NCI-H2171 treated with DMSO at 0.1 percent for 48 hours (cell line): ENCODE measurements at regions not wholly inside any gene's neighbourhood (a gene's known extent, or its start where the extent isn't known, plus 50 kb on each side); places are given as distances from the start of the nearest gene placed in this dataset.

Experiments used
- DNase-seq: peaks from one replicate; lab custom pipeline; 2025; lab: John Stamatoyannopoulos, UW

- DNase-seq, result no peak
These were observed 334.5 kb downstream of the SMAD2 start for GRCh38 chr18:47595831-47596501.

DNA sequence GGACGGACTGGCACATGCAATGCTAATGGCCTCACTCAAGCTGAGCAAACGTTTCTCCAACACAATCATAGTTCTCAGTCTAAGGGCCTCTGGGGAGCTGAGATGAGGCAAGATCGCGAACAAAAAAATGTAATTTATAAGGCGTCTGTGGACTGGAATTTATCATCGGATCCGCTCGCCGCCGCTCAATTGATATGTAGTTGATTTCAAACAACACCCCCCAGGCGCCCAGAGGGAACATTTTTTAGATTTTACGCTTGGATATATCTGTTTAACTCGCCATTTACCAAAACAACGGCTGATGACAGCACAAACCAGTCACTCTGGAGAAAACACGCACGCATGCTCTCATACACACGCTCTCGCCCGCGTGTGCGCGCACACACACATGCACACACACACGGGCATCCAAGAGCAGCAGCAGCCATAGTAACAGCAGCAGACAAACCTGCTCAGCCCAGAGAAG lies 335.8 kb downstream of the SMAD2 start:
- DNase-seq, result peak; percentile 39

GRCh38 chr18:47593744-47594472 lies 336.6 kb downstream of the SMAD2 start:
- no peak for DNase-seq

DNA sequence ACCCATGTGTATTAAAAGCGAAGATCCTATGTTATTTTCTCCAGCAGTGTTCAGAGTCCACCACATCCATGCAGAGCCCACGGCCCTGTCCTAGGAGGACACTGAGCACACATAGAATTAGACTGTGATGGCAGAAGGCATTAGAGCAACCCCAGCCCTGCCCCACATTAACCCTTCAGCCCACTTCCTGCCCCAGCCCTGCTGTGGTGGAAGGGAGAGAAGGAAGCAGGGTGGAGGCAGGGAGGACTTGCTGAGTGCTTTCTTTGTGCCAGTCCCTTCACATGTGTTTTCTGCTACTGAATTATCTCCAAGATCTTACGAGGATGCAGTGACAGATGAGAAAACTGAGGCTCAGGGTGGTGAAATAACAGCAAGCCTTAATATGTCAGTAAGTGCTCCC lies 339.0 kb downstream of the SMAD2 start:
- no peak for DNase-seq

DNA sequence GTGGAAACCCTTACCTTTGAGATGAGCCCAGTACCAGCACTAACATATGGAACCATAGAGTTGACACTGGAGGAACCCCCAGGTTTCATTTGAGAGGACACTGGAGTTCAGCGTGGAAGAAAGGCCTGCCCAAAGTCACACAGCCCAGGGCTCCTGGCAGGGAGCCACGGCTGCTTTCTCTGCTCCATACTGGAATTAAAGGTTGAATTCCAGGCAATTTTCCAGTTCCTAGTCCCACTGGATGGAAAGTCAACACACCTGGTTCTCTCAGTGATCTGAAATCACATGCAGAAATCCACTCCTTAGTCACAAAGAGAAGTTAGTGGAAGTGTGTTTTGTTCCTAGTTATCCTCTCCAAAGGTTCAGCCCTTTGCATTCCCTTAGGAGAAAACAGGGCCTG lies 336.1 kb upstream of the SKOR2 start:
- no peak for DNase-seq

DNA sequence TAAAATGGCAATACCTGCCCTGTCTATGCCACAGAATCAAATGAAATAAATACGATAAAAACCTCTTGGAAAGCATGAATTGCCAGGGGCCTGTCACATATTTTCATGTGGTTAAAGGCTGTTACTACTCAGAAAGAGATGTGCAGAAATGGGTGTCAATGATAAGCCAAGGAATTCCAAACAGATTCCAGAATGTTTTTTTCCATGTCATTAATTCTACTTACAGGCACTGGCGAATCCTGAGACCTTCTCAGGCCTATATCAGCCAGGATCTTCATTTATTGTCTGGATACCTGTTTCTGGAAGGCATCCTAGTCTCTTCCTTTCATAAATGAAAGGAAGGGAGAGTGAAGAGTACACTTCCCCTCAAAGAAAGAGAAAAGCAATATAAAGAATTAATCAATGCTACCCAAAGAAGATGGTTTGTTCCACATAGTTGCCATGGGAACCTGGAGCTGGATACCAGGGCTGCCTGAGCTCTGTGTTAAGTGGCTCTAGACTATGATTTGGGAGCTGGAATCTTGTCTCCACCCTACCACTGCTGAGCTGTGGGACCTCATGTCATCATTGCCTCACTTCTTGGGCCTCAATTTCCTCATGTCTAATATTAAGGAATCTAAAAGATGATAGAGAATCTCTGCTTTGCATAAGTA lies 335.1 kb upstream of the SKOR2 start:
- no peak for DNase-seq

- DNase-seq, result no peak
These were observed 334.5 kb upstream of the SKOR2 start for GRCh38 chr18:47585914-47586313.

- no peak for DNase-seq
These were observed 333.7 kb upstream of the SKOR2 start for GRCh38 chr18:47585136-47585535.

DNA sequence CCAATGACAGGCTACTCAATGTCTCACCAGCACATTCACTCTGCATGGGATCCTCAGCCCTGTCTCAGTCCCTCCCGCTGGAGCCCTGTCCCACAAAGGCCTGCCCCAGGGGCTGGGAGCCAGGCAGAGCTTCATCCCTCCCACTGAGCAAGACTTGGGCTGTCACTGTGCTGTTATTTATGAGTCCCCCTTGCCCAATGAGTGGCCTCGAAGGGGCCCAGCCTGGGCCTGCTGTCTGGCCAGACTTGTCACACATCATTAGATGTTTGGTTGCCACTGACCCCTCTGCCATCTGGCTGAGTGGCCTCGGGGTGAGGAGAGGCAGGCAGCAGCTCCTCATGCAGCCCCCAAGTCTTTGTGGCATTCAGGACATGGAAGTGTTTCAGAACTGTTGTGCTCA lies 330.6 kb upstream of the SKOR2 start:
- DNase-seq, result no peak

DNA sequence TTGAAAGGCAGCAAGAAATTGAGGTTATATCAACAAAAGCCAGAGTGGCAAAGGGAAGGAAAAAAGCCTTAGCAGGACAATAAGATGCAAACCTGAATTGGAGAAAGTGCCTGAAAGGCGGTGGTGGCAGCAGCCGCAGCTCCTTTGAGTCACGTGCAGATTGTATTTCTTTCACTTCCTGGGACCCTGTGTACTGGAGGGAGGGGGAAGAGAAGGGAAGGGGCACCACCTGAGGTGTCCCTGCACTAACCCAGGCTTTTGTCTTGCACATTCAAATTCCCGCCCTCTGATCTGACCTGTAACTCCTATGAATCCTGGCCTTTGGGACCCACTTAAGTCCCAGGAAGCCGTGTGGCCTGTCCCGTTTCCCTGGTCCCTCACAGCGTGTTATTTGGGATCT lies 326.1 kb upstream of the SKOR2 start:
- no peak for DNase-seq

- DNase-seq, result no peak
These were observed 323.5 kb upstream of the SKOR2 start for GRCh38 chr18:47574966-47575365.

DNA sequence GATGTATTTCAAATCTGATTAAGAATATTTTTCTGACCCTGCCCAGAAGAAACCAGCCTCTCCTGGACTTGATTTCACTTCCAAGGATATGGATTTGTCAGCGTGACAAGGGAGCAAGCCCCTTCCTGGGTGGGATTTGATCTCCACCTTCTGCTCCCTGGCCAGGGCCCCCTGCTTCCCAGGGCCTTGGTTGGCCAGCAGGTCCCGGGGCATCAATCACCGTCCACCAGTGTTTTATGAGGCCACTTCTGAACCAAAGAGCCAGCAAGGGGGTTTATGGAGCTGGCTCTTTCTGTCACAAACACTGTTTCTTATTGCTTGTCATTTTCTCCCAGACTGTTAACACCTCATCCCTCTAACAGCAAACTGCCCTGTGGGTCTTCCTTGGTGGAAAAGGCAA lies 320.5 kb upstream of the SKOR2 start:
- DNase-seq, result no peak

DNA sequence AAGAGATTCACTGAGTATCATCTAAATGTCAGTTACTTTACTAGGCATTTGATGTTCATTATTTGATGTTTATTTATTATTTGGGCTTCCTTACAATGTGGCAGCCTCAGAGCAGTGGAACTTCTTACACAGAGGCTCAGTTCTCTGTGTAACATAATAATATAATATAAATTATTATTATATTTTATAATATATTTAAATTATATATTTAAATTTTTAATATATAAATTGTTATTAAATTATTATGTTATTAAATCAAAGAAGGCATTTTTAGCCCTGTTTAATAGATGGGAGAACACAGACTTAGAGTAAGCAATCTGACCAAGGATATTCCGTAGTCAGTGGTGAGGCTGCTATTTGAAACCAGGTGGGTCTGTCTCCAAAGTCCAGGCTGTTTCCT lies 315.3 kb upstream of the SKOR2 start:
- DNase-seq, result no peak

DNA sequence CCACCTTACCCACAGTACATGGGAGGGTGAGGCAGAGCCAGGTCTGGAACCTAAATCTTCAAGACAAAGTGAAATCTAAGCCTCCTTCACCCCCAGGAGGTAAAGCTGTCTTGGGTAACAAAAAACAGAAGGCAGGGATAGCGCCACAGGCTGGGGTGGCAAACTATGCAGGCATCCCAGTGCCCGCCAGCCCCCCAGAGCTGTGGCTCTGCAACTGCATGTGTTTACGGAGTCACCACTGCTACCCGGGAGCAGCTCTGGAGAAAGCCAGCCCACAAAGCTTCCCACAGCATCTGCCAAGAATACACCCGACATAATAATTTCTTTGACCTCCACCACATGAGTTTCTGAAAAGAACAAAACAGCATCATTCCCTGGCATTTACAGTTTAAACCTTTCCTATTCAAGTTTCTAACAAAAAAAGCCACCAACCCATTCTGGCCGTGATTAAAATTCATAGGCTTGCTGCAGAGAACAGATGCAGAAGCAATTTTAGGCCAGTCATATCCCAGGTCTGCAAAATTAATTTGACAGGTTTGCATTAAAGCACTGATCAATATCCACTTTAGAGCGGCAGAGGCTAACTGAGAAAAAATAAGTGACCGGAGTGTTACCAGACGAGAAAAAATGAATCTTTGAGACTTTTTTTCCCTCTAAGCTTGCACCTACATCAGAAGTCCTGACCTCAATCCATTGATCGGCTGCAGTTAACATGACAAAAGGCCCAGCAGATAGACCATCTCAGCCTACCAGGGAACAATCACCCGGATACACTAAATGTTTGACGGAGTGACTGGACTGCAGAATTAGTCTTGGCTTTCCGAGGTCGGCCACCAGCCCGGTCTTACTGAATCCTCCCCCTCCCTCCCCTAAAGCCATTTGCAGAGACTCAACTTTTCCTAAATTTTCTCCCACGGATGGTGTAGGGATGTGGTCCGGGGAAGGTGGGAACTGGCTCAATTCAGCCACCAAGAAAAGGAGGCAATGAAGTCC lies 309.6 kb upstream of the SKOR2 start:
- DNase-seq, result no peak

GRCh38 chr18:47558110-47558750 lies 306.8 kb upstream of the SKOR2 start:
- no peak for DNase-seq

DNA sequence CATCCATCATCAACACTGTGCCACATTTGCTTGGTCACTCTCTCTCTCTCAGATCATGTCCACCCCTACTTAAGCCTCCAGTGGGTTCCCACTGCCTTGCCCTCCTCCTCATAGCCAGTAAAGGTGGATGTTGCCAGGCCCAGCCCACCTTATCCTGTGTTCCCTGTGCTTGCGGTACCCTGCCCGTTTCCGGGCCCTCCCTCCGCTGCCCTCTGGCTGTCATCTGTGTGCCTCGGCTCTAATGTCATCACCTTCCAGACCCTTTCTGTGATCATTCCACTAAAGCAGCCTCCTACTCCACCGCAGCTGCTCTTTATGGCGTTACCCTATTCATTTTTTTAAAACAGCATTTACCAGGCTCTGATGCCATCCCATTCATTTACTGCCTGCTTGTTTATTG lies 305.7 kb upstream of the SKOR2 start:
- DNase-seq, result no peak

DNA sequence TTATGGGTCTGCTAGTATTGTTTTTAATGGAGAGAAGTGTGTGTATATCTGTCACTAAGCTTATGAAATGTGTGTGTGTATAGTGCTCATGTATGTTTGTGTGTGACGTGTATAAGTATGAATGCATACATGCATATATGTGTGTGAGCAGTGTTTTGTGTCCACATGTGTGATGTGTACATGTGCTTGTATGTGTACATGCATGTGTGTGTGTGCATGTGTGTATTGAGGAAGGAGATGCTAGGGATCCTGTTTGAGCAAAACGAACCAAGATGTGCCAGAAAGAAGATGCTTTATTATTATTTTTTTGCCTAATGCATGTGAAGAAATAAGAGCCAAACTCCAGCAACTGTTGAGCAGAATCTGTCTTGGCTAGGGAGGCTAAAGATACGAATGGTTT lies 301.3 kb upstream of the SKOR2 start:
- DNase-seq, result no peak

GRCh38 chr18:47550611-47551010 lies 299.2 kb upstream of the SKOR2 start:
- no peak for DNase-seq

GRCh38 chr18:47549021-47549540 lies 297.6 kb upstream of the SKOR2 start:
- no peak for DNase-seq

- no peak for DNase-seq
These were observed 296.2 kb upstream of the SKOR2 start for GRCh38 chr18:47547539-47548202.

DNA sequence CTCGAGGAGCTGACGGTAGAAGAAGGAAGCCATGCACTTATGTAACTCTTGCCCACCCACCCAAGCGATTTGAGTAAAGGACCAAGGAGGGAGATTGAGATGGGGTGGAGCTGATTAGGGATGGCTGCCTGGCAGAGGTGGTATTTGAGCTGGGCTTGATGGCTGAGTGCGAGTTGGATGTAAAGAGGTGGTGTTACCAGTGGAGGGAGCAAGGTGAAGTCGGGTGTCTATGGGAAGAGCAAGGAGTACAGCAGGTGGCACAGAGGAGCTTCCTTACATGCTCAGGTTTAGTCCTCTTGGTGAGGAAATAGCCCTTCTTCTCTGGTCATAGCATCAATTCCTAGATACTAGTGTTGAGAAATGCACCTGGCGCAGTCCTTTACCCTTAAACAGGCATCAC lies 294.2 kb upstream of the SKOR2 start:
- no peak for DNase-seq
